Liver (tissue), 7 donors: ENCODE measurements at regions not wholly inside any gene's neighbourhood (a gene's known extent, or its start where the extent isn't known, plus 50 kb on each side); places are given as distances from the start of the nearest gene placed in this dataset.

ENCODE experiments used
- DNase-seq: peaks from one replicate; pipeline ENCODE4 v3.0.0-alpha.2; 2017; ENCODE audit warnings: low spot score
- H3K27ac ChIP-seq, 2 donors: one replicate each; pipeline ENCODE4 v1.7.0; 2013; ENCODE audit warnings: inconsistent platforms in 2 of 2, low read length in 2 of 2, control low read depth in 1 of 2, low read depth in 1 of 2, mild to moderate bottlenecking in 1 of 2
- H3K27me3 ChIP-seq, 4 donors: one replicate each; pipeline versions ENCODE4 v1.6.1 to v1.7.0; 2013; ENCODE audit warnings: low read length in 3 of 4, inconsistent platforms in 1 of 4, mild to moderate bottlenecking in 1 of 4, moderate library complexity in 1 of 4; ENCODE audit not compliant: control insufficient read depth in 4 of 4, insufficient read depth in 4 of 4
- H3K36me3 ChIP-seq, 4 donors: one replicate each; pipeline versions ENCODE4 v1.6.1 to v1.7.0; 2013; ENCODE audit warnings: low read length in 3 of 4, mild to moderate bottlenecking in 3 of 4, low read depth in 1 of 4, moderate library complexity in 1 of 4; ENCODE audit not compliant: control insufficient read depth in 4 of 4, insufficient read depth in 3 of 4
- H3K4me1 ChIP-seq, 4 donors: one replicate each; pipeline versions ENCODE4 v1.6.1 to v1.7.0; 2013; ENCODE audit warnings: low read length in 3 of 4, mild to moderate bottlenecking in 3 of 4, moderate library complexity in 1 of 4; ENCODE audit not compliant: control insufficient read depth in 4 of 4, insufficient read depth in 4 of 4
- H3K4me3 ChIP-seq, 3 donors: one replicate each; pipeline versions ENCODE4 v1.6.1 to v1.7.0; 2013; ENCODE audit warnings: low read length in 3 of 3, control low read depth in 1 of 3, low read depth in 1 of 3, mild to moderate bottlenecking in 1 of 3
- H3K9ac ChIP-seq, 2 donors: one replicate each; pipeline ENCODE4 v1.7.0; 2013; ENCODE audit warnings: low read length in 2 of 2, mild to moderate bottlenecking in 2 of 2, moderate library complexity in 2 of 2, control low read depth in 1 of 2, low read depth in 1 of 2
- H3K9me3 ChIP-seq, 4 donors: one replicate each; pipeline versions ENCODE4 v1.6.1 to v1.7.0; 2013; ENCODE audit warnings: low read length in 3 of 4; ENCODE audit not compliant: control insufficient read depth in 4 of 4
- ATF3 ChIP-seq: IDR thresholded peaks from 2 replicates; pipeline ENCODE4 v1.6.1; 2016; ENCODE audit warnings: antibody characterized with exemption
- FOXA1 ChIP-seq: IDR thresholded peaks from 2 replicates; pipeline ENCODE4 v1.6.1; 2016; ENCODE audit warnings: antibody characterized with exemption
- FOXA2 ChIP-seq: IDR thresholded peaks from 2 replicates; pipeline ENCODE4 v1.6.1; 2016; ENCODE audit warnings: antibody characterized with exemption
- GABPA ChIP-seq, 2 donors: IDR thresholded peaks in 1 of 2; conservative IDR thresholded peaks in 1 of 2; 2 replicates each; pipeline ENCODE4 v1.6.1; 2016; ENCODE audit warnings: antibody characterized with exemption in 2 of 2, mild to moderate bottlenecking in 1 of 2, moderate library complexity in 1 of 2
- HNF4A ChIP-seq, 2 donors: conservative IDR thresholded peaks; 2 replicates each; pipeline ENCODE4 v1.6.1; 2016; ENCODE audit warnings: antibody characterized with exemption in 2 of 2, mild to moderate bottlenecking in 2 of 2
- HNF4G ChIP-seq: IDR thresholded peaks from 2 replicates; pipeline ENCODE4 v1.6.1; 2016; ENCODE audit warnings: antibody characterized with exemption
- JUND ChIP-seq, 2 donors: IDR thresholded peaks; 2 replicates each; pipeline ENCODE4 v1.6.1; 2016; ENCODE audit warnings: antibody characterized with exemption in 2 of 2
- MAX ChIP-seq: IDR thresholded peaks from 2 replicates; pipeline ENCODE4 v1.6.1; 2016; ENCODE audit warnings: antibody characterized with exemption
- NR2F2 ChIP-seq: IDR thresholded peaks from 2 replicates; pipeline ENCODE4 v1.6.1; 2016; ENCODE audit warnings: antibody characterized with exemption
- RAD21 ChIP-seq, 2 donors: IDR thresholded peaks; 2 replicates each; pipeline ENCODE4 v1.6.1; 2016; ENCODE audit warnings: antibody characterized with exemption in 2 of 2, mild to moderate bottlenecking in 2 of 2
- REST ChIP-seq: IDR thresholded peaks from 2 replicates; pipeline ENCODE4 v1.6.1; 2016; ENCODE audit warnings: antibody characterized with exemption, mild to moderate bottlenecking
- SP1 ChIP-seq: IDR thresholded peaks from 2 replicates; pipeline ENCODE4 v1.6.1; 2018; ENCODE audit warnings: antibody characterized with exemption, mild to moderate bottlenecking
- TAF1 ChIP-seq: conservative IDR thresholded peaks from 2 replicates; pipeline ENCODE4 v1.6.1; 2016; ENCODE audit warnings: antibody characterized with exemption, mild to moderate bottlenecking
- ZBTB33 ChIP-seq: IDR thresholded peaks from 2 replicates; pipeline ENCODE4 v1.6.1; 2016; ENCODE audit warnings: antibody characterized with exemption
- WGBS: extraction: QIAGEN DNeasy Blood & Tissue Kit; methylation state at CpG from one replicate; pipeline ENCODE4 v1.1.7; 2013; 5-methylcytosine and 5-hydroxymethylcytosine counted together
- donor health status: healthy.
- donor health status: healthy.
- donor health status: healthy.
- donor health status: healthy.

- H3K27ac ChIP-seq, result no peak overlapping the region
- no peak overlapping the region for H3K9ac ChIP-seq
- no peaks in the 10 kb centered on the region for H3K36me3 ChIP-seq
- DNase-seq, result no peak
- WGBS, result 99% methylated on average over 1 of the region's 1 CpG
- peaks cover 0 to 6% (median 0%) of the 10 kb centered on the region in 4 donors for H3K27me3 ChIP-seq
- H3K9me3 ChIP-seq, result no peaks in the 10 kb centered on the region
- no peak overlapping the region for H3K4me3 ChIP-seq
- TF ChIP-seq JUND (IDR thresholded peaks at IDR 0.05), result no peak
- no peaks in the 10 kb centered on the region for H3K4me1 ChIP-seq
Observed at GRCh38 chr6:4638641-4639040, 137.6 kb upstream of the CDYL start.

- 85% methylated on average over 5 of the region's 5 CpGs for WGBS
- TF ChIP-seq ATF3, result no peak
- no peak for TF ChIP-seq GABPA (IDR thresholded peaks at IDR 0.05 in 1 of 2, conservative IDR thresholded peaks at IDR 0.05 in 1 of 2)
- TF ChIP-seq RAD21 (IDR thresholded peaks at IDR 0.05), result no peak
- TF ChIP-seq ZBTB33, result no peak
- TF ChIP-seq TAF1, result no peak
- no peak for TF ChIP-seq REST
- peaks cover 0 to 6% (median 0%) of the 10 kb centered on the region in 4 donors for H3K27me3 ChIP-seq
- no peaks in the 10 kb centered on the region for H3K9me3 ChIP-seq
- no peak overlapping the region for H3K9ac ChIP-seq
- no peak overlapping the region for H3K27ac ChIP-seq
- no peaks in the 10 kb centered on the region for H3K36me3 ChIP-seq
- no peak overlapping the region for H3K4me3 ChIP-seq
- no peak for DNase-seq
- H3K4me1 ChIP-seq, result no peaks in the 10 kb centered on the region
Observed at GRCh38 chr6:4637691-4638433, 138.3 kb upstream of the CDYL start.

- no peaks in the 10 kb centered on the region for H3K36me3 ChIP-seq
- no peak for DNase-seq
- H3K27ac ChIP-seq, result no peak overlapping the region
- no peak overlapping the region for H3K9ac ChIP-seq
- H3K27me3 ChIP-seq, result peaks cover 0 to 6% (median 0%) of the 10 kb centered on the region in 4 donors
- no peak overlapping the region for H3K4me3 ChIP-seq
- no peaks in the 10 kb centered on the region for H3K9me3 ChIP-seq
- WGBS, result 75% methylated on average over 2 of the region's 2 CpGs
- H3K4me1 ChIP-seq, result no peaks in the 10 kb centered on the region
- no peak for TF ChIP-seq NR2F2
- TF ChIP-seq TAF1, result no peak
- TF ChIP-seq HNF4A (conservative IDR thresholded peaks at IDR 0.05), result no peak
- TF ChIP-seq ZBTB33, result no peak
- no peak for TF ChIP-seq MAX
- TF ChIP-seq FOXA1, result no peak
- TF ChIP-seq GABPA (IDR thresholded peaks at IDR 0.05 in 1 of 2, conservative IDR thresholded peaks at IDR 0.05 in 1 of 2), result no peak
- TF ChIP-seq REST, result no peak
- no peak for TF ChIP-seq FOXA2
- no peak for TF ChIP-seq SP1
- TF ChIP-seq ATF3, result no peak
- TF ChIP-seq RAD21 (IDR thresholded peaks at IDR 0.05), result no peak
- no peak for TF ChIP-seq HNF4G
Observed at GRCh38 chr6:4636881-4637224, 139.4 kb upstream of the CDYL start.
